Activated B cell treated with CpG ODN at 0.5 μM for 24 hours (primary cell): ENCODE measurements at regions not wholly inside any gene's neighbourhood (a gene's known extent, or its start where the extent isn't known, plus 50 kb on each side); places are given as distances from the start of the nearest gene placed in this dataset.

Source experiments
- ATAC-seq: fragments of 200-7000 bp; cut with Tn5 transposase; one replicate; pipeline ENCODE4 v1.10.0; 2021; ENCODE audit warnings: low read depth, mild to moderate bottlenecking, moderate library complexity
- CTCF ChIA-PET: fragments of 350-600 bp; sonication (Branson Sonifier 250); formaldehyde crosslinking; loops from one replicate; lab custom pipeline; 2021; ENCODE audit warnings: antibody characterized with exemption; lab: Charles Lee
- POLR2A ChIA-PET: fragments of 350-600 bp; sonication (Branson Sonifier 250); formaldehyde crosslinking; loops from one replicate; lab custom pipeline; 2021; ENCODE audit warnings: antibody characterized with exemption; lab: Charles Lee
- DNase-seq: peaks from one replicate; pipeline ENCODE4 v3.0.0; 2022
- H3K27ac Mint-ChIP-seq: one replicate; pipeline ENCODE4 v1.8.0; 2020; ENCODE audit warnings: mixed read lengths
- H3K27me3 Mint-ChIP-seq: one replicate; pipeline ENCODE4 v1.8.0; 2021; ENCODE audit warnings: mixed read lengths
- H3K36me3 Mint-ChIP-seq: one replicate; pipeline ENCODE4 v1.8.0; 2021; ENCODE audit warnings: low read depth, mixed read lengths
- H3K4me1 Mint-ChIP-seq: one replicate; pipeline ENCODE4 v1.8.0; 2021; ENCODE audit warnings: mixed read lengths
- H3K4me3 Mint-ChIP-seq: one replicate; pipeline ENCODE4 v1.8.0; 2020; ENCODE audit warnings: mild to moderate bottlenecking, mixed read lengths
- H3K9me3 Mint-ChIP-seq: one replicate; pipeline ENCODE4 v1.8.0; 2020; ENCODE audit warnings: mixed read lengths
- CTCF ChIP-seq: fragments of 200-600 bp; IDR thresholded peaks from one replicate; pipeline ENCODE4 v1.8.0; 2022; ENCODE audit warnings: antibody characterized with exemption, mild to moderate bottlenecking
- intact Hi-C: fragments of 100-400 bp; cut with micrococcal nuclease; formaldehyde crosslinking; loops from one replicate; pipeline ENCODE4 v1.15.1; 2024

GRCh38 chr6:74750826-74751225, 455.0 kb downstream of the COL12A1 start:
- no peaks in the 10 kb centered on the region for H3K4me1 Mint-ChIP-seq
- H3K4me3 Mint-ChIP-seq, result no peak overlapping the region
- H3K9me3 Mint-ChIP-seq, result no peaks in the 10 kb centered on the region
- ChIA-PET POLR2A (no interaction called here), CTCF (no interaction called here)
- H3K27ac Mint-ChIP-seq, result no peak overlapping the region
- no peaks in the 10 kb centered on the region for H3K27me3 Mint-ChIP-seq
- ATAC-seq, result no peak
- intact Hi-C loops, result no loop called here
- H3K36me3 Mint-ChIP-seq, result no peaks in the 10 kb centered on the region
- TF ChIP-seq CTCF, result no peak
- no peak for DNase-seq

- Mint-ChIP-seq H3K4me1 (no peaks in the 10 kb centered on the region), H3K36me3 (no peaks in the 10 kb centered on the region), H3K27ac (no peak overlapping the region), H3K9me3 (no peaks in the 10 kb centered on the region), H3K27me3 (no peaks in the 10 kb centered on the region), H3K4me3 (no peak overlapping the region)
- CTCF ChIA-PET, result no interaction called here
- intact Hi-C loops, result no loop called here
- no peak for DNase-seq
- no peak for ATAC-seq
- no peak for TF ChIP-seq CTCF
- POLR2A ChIA-PET, result no interaction called here
Observed at GRCh38 chr6:74749211-74750147, 456.4 kb downstream of the COL12A1 start.

GRCh38 chr6:74745670-74746069, 460.2 kb downstream of the COL12A1 start:
- Mint-ChIP-seq H3K4me3 (no peak overlapping the region), H3K36me3 (no peaks in the 10 kb centered on the region), H3K27ac (no peak overlapping the region), H3K4me1 (no peaks in the 10 kb centered on the region), H3K9me3 (no peaks in the 10 kb centered on the region), H3K27me3 (no peaks in the 10 kb centered on the region)
- DNase-seq, result no peak
- CTCF ChIA-PET, result no interaction called here
- POLR2A ChIA-PET, result no interaction called here
- intact Hi-C loops, result no loop called here
- no peak for TF ChIP-seq CTCF
- no peak for ATAC-seq

- Mint-ChIP-seq H3K9me3 (peaks cover 1% of the 10 kb centered on the region), H3K27ac (no peak overlapping the region), H3K36me3 (no peaks in the 10 kb centered on the region), H3K27me3 (no peaks in the 10 kb centered on the region), H3K4me1 (no peaks in the 10 kb centered on the region), H3K4me3 (no peak overlapping the region)
- CTCF ChIA-PET, result no interaction called here
- intact Hi-C loops, result no loop called here
- POLR2A ChIA-PET, result no interaction called here
- TF ChIP-seq CTCF, result no peak
- no peak for DNase-seq
- ATAC-seq, result no peak
Observed at GRCh38 chr6:74742793-74743508, 462.9 kb downstream of the COL12A1 start.

- POLR2A ChIA-PET, result no interaction called here
Observed at GRCh38 chr6:74741646-74742045, 464.2 kb downstream of the COL12A1 start.

More at GRCh38 chr6:74741646-74742045, 464.2 kb downstream of the COL12A1 start:
- no peak for TF ChIP-seq CTCF
- no peak overlapping the region for H3K27ac Mint-ChIP-seq
- DNase-seq, result no peak
- CTCF ChIA-PET, result no interaction called here
- H3K9me3 Mint-ChIP-seq, result peaks cover 4% of the 10 kb centered on the region
- H3K4me3 Mint-ChIP-seq, result no peak overlapping the region
- intact Hi-C loops, result no loop called here
- H3K4me1 Mint-ChIP-seq, result no peaks in the 10 kb centered on the region
- H3K36me3 Mint-ChIP-seq, result no peaks in the 10 kb centered on the region
- H3K27me3 Mint-ChIP-seq, result no peaks in the 10 kb centered on the region
- ATAC-seq, result no peak
